Activated B cell treated with CpG ODN at 0.5 μM for 24 hours (primary cell): ENCODE measurements at regions not wholly inside any gene's neighbourhood (a gene's known extent, or its start where the extent isn't known, plus 50 kb on each side); places are given as distances from the start of the nearest gene placed in this dataset.

Source experiments
- ATAC-seq: fragments of 200-7000 bp; cut with Tn5 transposase; one replicate; pipeline ENCODE4 v1.10.0; 2021; ENCODE audit warnings: low read depth, mild to moderate bottlenecking, moderate library complexity
- CTCF ChIA-PET: fragments of 350-600 bp; sonication (Branson Sonifier 250); formaldehyde crosslinking; loops from one replicate; lab custom pipeline; 2021; ENCODE audit warnings: antibody characterized with exemption; lab: Charles Lee
- POLR2A ChIA-PET: fragments of 350-600 bp; sonication (Branson Sonifier 250); formaldehyde crosslinking; loops from one replicate; lab custom pipeline; 2021; ENCODE audit warnings: antibody characterized with exemption; lab: Charles Lee
- DNase-seq: peaks from one replicate; pipeline ENCODE4 v3.0.0; 2022
- H3K27ac Mint-ChIP-seq: one replicate; pipeline ENCODE4 v1.8.0; 2020; ENCODE audit warnings: mixed read lengths
- H3K27me3 Mint-ChIP-seq: one replicate; pipeline ENCODE4 v1.8.0; 2021; ENCODE audit warnings: mixed read lengths
- H3K36me3 Mint-ChIP-seq: one replicate; pipeline ENCODE4 v1.8.0; 2021; ENCODE audit warnings: low read depth, mixed read lengths
- H3K4me1 Mint-ChIP-seq: one replicate; pipeline ENCODE4 v1.8.0; 2021; ENCODE audit warnings: mixed read lengths
- H3K4me3 Mint-ChIP-seq: one replicate; pipeline ENCODE4 v1.8.0; 2020; ENCODE audit warnings: mild to moderate bottlenecking, mixed read lengths
- H3K9me3 Mint-ChIP-seq: one replicate; pipeline ENCODE4 v1.8.0; 2020; ENCODE audit warnings: mixed read lengths
- CTCF ChIP-seq: fragments of 200-600 bp; IDR thresholded peaks from one replicate; pipeline ENCODE4 v1.8.0; 2022; ENCODE audit warnings: antibody characterized with exemption, mild to moderate bottlenecking
- intact Hi-C: fragments of 100-400 bp; cut with micrococcal nuclease; formaldehyde crosslinking; loops from one replicate; pipeline ENCODE4 v1.15.1; 2024

GRCh38 chr2:234705108-234705507, 208.2 kb upstream of the ARL4C start:
- Mint-ChIP-seq H3K27ac (no peak overlapping the region), H3K9me3 (no peaks in the 10 kb centered on the region), H3K27me3 (peaks cover 6% of the 10 kb centered on the region), H3K4me1 (no peaks in the 10 kb centered on the region), H3K36me3 (no peaks in the 10 kb centered on the region), H3K4me3 (no peak overlapping the region)
- DNase-seq (no peak), ATAC-seq (no peak)
- no peak for TF ChIP-seq CTCF
- intact Hi-C loops = no loop called here
- ChIA-PET CTCF (no interaction called here), POLR2A (no interaction called here)

- no peak overlapping the region for H3K4me3 Mint-ChIP-seq
- H3K9me3 Mint-ChIP-seq = peaks cover 3% of the 10 kb centered on the region
- ATAC-seq (no peak), DNase-seq (no peak)
- intact Hi-C loops = no loop called here
- ChIA-PET CTCF (no interaction called here), POLR2A (no interaction called here)
- H3K4me1 Mint-ChIP-seq = no peaks in the 10 kb centered on the region
- no peaks in the 10 kb centered on the region for H3K36me3 Mint-ChIP-seq
- TF ChIP-seq CTCF = no peak
- H3K27ac Mint-ChIP-seq = no peak overlapping the region
- H3K27me3 Mint-ChIP-seq = no peaks in the 10 kb centered on the region
Observed at GRCh38 chr2:234703258-234703657, 206.4 kb upstream of the ARL4C start.

DNA sequence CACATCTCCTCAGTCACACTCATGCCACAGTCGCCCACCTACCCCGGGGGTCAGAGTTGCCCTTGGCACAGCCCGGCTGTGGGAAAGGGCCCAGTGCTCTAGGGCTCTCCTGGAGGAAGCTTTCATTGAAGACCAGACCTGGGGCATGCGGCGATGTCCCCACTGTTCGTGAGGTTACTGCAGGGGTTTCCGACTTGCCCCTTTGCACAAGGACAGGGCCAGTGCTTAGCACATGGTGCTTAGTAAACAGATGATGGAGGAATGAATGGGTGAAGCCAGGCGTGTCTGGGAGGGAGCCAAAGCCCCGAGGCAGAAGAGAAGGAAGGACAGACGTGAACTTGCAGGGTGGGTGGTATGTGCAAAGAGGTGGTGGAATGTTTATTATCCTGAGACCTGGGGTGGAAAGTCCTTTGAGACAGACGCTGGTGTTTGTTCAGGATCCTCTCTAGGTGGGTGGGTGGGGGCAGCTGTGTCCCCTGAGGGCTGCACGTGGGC, 205.9 kb upstream of the ARL4C start:
- Mint-ChIP-seq H3K9me3 (peaks cover 7% of the 10 kb centered on the region), H3K27ac (no peak overlapping the region), H3K4me3 (no peak overlapping the region), H3K36me3 (no peaks in the 10 kb centered on the region), H3K27me3 (no peaks in the 10 kb centered on the region), H3K4me1 (no peaks in the 10 kb centered on the region)
- no peak for ATAC-seq
- no peak for DNase-seq
- intact Hi-C loops = no loop called here
- ChIA-PET CTCF (no interaction called here), POLR2A (no interaction called here)
- no peak for TF ChIP-seq CTCF

DNA sequence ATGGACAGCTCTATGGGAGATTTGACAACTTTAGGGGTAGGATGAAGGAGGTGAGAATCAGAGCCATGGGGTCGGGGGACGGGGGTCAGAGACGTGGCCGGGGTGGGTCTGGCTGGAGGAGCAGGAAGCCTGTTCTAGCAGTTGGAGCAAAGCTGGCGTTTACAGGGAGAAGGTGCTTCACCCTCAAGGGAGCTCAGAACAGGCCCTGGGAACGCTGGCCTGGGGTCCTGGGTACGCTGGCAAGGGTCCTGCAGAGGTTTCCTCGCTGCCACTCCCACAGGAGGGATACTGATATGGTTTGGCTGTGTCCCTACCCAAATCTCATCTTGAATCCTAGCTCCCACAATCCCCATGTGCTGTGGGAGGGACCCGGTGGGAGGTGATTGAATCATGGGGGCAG, 205.0 kb upstream of the ARL4C start:
- CTCF ChIA-PET = no interaction called here
- Mint-ChIP-seq H3K27me3 (no peaks in the 10 kb centered on the region), H3K9me3 (peaks cover 10% of the 10 kb centered on the region), H3K4me1 (no peaks in the 10 kb centered on the region), H3K4me3 (no peak overlapping the region), H3K27ac (no peak overlapping the region), H3K36me3 (no peaks in the 10 kb centered on the region)
- TF ChIP-seq CTCF = no peak
- no peak for ATAC-seq
- no peak for DNase-seq
- POLR2A ChIA-PET = no interaction called here
- intact Hi-C loops = no loop called here

- ChIA-PET CTCF (no interaction called here), POLR2A (no interaction called here)
- H3K27ac Mint-ChIP-seq = no peak overlapping the region
- no peaks in the 10 kb centered on the region for H3K4me1 Mint-ChIP-seq
- intact Hi-C loops = no loop called here
- H3K27me3 Mint-ChIP-seq = no peaks in the 10 kb centered on the region
- ATAC-seq (no peak), DNase-seq (no peak)
- H3K9me3 Mint-ChIP-seq = peaks cover 12% of the 10 kb centered on the region
- no peak for TF ChIP-seq CTCF
- H3K36me3 Mint-ChIP-seq = no peaks in the 10 kb centered on the region
- H3K4me3 Mint-ChIP-seq = no peak overlapping the region
Observed at GRCh38 chr2:234701421-234701820, 204.5 kb upstream of the ARL4C start.
